GM19025 (cell line): ENCODE measurements at regions not wholly inside any gene's neighbourhood (a gene's known extent, or its start where the extent isn't known, plus 50 kb on each side); places are given as distances from the start of the nearest gene placed in this dataset.

ENCODE experiments used
- ATAC-seq: cut with Tn5 transposase; IDR thresholded peaks from one replicate; pipeline ENCODE4 v1.9.1; 2021; ENCODE audit warnings: mild to moderate bottlenecking, low read depth, moderate library complexity; ENCODE audit not compliant: unreplicated experiment

GRCh38 chr22:48147831-48148230 is 1385.4 kb downstream of the TBC1D22A start:
- no peak for ATAC-seq

- no peak for ATAC-seq
Measured at GRCh38 chr22:48147404-48147803, 1385.0 kb downstream of the TBC1D22A start.

- ATAC-seq = no peak
Measured at GRCh38 chr22:48146426-48146825, 1384.0 kb downstream of the TBC1D22A start.

DNA sequence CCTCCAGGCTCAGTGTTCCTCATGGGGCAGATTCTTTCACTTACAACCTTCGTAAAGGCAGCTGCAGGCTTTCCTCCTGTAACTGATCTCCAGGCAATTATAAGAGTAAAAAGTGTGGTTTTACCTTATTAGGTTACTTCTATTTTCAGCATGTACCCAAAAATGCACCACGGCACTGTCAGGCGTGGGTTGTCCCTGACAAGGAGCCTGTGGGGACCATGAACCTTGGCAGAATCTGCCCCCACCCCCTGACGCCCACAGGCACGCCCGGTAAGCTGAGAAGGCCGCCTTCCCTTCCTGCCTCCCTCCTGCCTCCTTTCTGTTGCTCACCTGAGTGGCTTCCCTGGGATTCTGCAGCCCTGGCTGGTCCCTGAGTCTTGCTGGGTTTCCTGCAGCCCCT is 1383.3 kb downstream of the TBC1D22A start:
- no peak for ATAC-seq

- ATAC-seq = no peak
Measured at GRCh38 chr22:48144318-48144717, 1381.9 kb downstream of the TBC1D22A start.

GRCh38 chr22:48143856-48144255 is 1381.4 kb downstream of the TBC1D22A start:
- no peak for ATAC-seq

- ATAC-seq = no peak
Measured at GRCh38 chr22:48142388-48142787, 1379.9 kb downstream of the TBC1D22A start.

DNA sequence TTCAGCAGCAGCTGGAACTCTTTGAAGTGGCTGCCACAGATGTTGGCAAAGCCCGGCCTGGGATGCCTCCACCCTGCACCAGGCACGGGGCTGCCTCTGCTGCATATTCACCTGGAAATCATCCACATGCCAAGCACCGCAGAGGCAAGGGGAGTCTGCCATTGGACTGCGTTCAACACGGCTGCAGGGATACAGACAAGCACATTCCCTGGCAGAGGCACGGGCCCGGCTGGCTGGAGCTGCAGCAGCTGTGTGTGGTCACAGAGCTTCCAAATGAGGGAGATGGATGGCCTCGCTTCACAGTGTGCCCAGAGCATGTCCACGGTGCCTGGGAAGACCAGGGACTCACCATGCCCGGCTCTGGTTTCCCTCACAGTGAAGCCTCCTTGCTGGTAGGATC is 1378.9 kb downstream of the TBC1D22A start:
- ATAC-seq = no peak

DNA sequence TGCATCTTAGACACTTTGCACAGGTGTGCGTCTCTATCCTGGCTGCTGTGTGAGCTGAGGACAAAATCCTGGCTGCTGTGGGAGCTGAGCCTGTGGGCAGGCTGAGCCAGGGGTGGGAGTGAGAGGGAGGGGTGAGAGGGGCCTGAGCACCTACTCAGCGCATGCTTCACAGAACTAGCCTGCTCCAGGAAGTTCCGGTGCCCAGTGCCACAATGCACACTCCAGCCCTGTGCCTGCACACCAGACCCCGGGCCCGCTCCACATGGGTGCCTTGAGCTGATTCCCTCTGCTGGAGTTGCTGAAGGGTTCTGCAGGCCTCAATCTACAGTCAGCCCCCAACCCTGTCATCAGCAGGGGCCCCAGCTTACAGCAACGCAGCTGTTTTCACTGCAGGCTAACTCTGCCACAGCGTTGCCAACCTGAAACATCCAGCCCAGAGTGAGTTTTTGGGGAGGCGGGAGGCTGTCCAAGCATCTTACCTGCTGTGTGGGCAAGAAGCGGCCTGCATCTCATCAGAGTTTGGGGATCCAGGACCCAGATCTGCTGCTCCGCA is 1377.9 kb downstream of the TBC1D22A start:
- ATAC-seq = no peak

GRCh38 chr22:48139776-48140175 is 1377.3 kb downstream of the TBC1D22A start:
- no peak for ATAC-seq

- no peak for ATAC-seq
Measured at GRCh38 chr22:48138855-48139254, 1376.4 kb downstream of the TBC1D22A start.

- no peak for ATAC-seq
Measured at GRCh38 chr22:48138427-48138826, 1376.0 kb downstream of the TBC1D22A start.

GRCh38 chr22:48137640-48138039 is 1375.2 kb downstream of the TBC1D22A start:
- ATAC-seq = no peak

GRCh38 chr22:48135592-48135991 is 1373.1 kb downstream of the TBC1D22A start:
- ATAC-seq = no peak

DNA sequence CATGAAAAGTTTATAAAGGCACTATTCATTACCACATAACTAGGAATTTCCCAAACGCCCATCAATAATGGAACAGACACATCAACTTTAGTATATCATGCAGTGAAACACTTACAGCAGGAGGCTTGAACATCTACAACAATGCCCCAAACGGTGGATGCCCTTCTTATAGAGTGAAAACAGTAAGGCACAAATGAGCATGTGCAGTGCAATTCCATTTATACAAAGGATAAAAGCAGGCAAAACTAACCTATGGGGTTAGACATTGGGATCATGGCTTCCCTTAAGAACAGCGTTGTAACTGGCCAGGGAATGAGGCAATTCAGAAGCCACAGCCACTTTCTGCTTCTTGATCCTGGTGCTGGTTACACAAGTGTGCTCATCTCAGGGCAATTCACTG is 1363.0 kb downstream of the TBC1D22A start:
- no peak for ATAC-seq

DNA sequence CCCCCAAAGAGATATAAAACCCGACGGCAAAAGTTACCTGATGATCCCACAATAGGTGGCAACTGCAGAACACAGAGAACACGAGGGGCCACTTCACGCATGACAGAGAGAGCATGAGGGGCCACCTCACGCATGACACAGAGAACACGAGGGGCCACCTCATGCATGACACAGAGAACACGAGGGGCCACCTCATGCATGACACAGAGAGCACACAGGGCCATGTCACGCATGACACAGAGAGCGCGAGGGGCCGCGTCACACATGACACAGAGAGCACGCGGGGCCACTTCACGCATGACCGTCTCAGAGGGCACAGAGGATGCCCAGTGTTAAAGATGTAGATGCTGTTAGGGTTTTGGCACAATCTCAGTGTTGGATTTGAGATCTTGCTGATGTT is 1359.5 kb downstream of the TBC1D22A start:
- ATAC-seq = no peak

- ATAC-seq = no peak
Measured at GRCh38 chr22:48118654-48119053, 1356.2 kb downstream of the TBC1D22A start.

GRCh38 chr22:48116871-48117270 is 1354.4 kb downstream of the TBC1D22A start:
- ATAC-seq = no peak

DNA sequence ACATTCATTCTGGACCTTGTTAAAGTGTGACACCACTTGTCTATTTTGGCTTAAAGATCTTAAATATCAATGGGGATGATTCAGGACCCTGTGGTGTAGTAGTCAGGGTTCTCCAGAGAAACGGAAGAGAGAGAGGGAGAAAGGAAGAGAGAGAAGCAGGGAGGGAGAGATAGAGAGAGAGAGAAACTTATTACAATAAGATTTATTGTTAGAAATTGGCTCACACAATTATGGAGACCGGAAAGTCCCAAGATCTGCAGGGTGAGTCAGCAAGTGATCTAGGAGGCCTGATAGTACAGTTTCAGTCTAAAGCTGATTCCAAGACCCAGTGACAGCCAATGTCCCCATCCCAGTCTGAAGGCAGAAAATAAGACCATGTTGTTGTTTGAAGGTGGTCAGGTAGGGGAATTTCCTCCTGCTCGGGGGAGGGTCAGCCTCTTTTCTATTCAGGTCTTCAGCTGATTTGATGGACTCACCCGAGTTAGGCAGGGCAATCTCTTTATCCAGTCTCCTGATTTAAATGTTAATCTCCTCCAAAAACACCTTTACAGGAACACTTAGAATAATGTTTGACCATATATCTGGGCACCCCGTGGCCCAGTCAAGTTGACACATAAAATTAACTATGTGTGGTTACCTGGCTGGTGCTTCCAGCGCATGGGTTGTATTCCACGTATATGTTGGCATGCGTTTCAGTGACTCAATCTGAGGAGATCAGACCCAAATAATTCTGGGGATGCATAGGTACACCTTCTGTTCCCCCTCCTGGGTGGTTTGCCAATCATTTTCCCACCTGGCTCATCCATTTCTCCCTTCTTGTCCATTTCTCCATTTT is 1350.5 kb downstream of the TBC1D22A start:
- ATAC-seq = no peak

DNA sequence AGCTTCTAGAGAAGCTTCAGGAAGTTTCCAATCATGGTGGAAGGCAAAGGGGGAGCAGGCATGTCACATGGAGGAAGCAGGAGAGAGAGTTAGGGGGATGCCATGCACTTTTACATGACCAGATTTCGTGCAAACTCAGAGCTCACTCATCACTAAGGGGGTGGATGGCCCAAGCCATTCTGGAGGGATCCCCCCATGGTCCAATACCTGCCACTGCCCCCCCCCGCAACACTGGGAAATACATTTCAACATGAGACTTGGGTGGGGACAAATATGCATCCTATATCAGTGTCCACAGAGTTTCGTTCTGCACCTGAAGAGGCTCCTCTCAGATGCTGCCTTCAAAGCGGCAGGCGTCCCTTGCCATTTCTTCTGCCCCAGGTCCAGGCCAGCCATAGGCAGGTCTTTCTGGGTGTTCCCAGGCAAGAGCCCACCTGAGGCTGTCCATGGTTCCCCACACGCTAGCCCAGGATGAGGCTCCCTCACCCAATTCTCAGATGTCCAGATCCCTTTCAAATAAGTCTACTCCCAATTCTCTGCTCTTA is 1344.3 kb downstream of the TBC1D22A start:
- no peak for ATAC-seq

DNA sequence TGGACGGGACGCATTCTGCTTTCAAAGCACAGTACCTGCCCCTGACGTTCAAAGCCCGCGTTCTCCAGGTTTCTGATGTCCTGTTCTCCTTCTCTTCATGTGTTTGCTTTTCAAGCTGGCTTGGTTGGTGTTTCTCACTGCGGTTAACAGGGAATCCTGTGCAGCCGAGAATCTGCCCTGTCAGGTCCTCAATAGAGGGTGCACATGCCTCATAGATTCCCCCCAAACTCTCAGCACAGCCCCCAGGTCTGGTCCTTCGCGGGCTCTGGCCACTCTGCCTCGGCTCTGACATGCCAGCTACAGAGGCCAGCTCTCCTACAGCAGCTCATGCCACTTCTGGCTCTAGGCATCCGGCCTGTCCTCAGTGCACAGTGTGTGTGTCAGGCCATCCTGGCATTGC is 1343.8 kb downstream of the TBC1D22A start:
- ATAC-seq = no peak

GRCh38 chr22:48105259-48105658 is 1342.8 kb downstream of the TBC1D22A start:
- ATAC-seq = no peak
